HEK293 (cell line): ENCODE measurements at regions not wholly inside any gene's neighbourhood (a gene's known extent, or its start where the extent isn't known, plus 50 kb on each side); places are given as distances from the start of the nearest gene placed in this dataset.

Experiments used
- MEIS1 ChIP-seq: sonication (generic); formaldehyde crosslinking; IDR thresholded peaks from 2 replicates; pipeline ENCODE4 v1.8.1; 2022; ENCODE audit warnings: missing genetic modification reagents, mild to moderate bottlenecking, borderline replicate concordance
- SCRT2 ChIP-seq: fragments of 450-650 bp; formaldehyde crosslinking; IDR thresholded peaks from 2 replicates; pipeline ENCODE4 v1.5.1; 2016; ENCODE audit warnings: missing biosample characterization, missing genetic modification characterization
- ZNF132 ChIP-seq: fragments of 450-650 bp; formaldehyde crosslinking; IDR thresholded peaks from 2 replicates; pipeline ENCODE4 v1.5.1; 2017; ENCODE audit warnings: missing biosample characterization, missing genetic modification characterization, borderline replicate concordance
- ZNF174 ChIP-seq: fragments of 450-650 bp; formaldehyde crosslinking; IDR thresholded peaks from 2 replicates; pipeline ENCODE4 v1.5.0; 2017; ENCODE audit warnings: missing biosample characterization, mild to moderate bottlenecking, missing genetic modification characterization
- ZNF324 ChIP-seq: fragments of 450-650 bp; formaldehyde crosslinking; IDR thresholded peaks from 2 replicates; pipeline ENCODE4 v1.5.1; 2016; ENCODE audit warnings: missing biosample characterization, missing genetic modification characterization
- ZNF341 ChIP-seq: fragments of 450-650 bp; formaldehyde crosslinking; IDR thresholded peaks from 2 replicates; pipeline ENCODE4; 2016; ENCODE audit warnings: low read depth, missing biosample characterization, missing genetic modification characterization
- ZNF501 ChIP-seq: fragments of 450-650 bp; formaldehyde crosslinking; IDR thresholded peaks from 2 replicates; pipeline ENCODE4 v1.5.1; 2016; ENCODE audit warnings: missing biosample characterization, missing genetic modification characterization
- ZNF776 ChIP-seq: fragments of 450-650 bp; formaldehyde crosslinking; IDR thresholded peaks from 2 replicates; pipeline ENCODE4 v1.5.0; 2017; ENCODE audit warnings: missing biosample characterization, missing genetic modification characterization, borderline replicate concordance
- TF ChIP-seq, protein P1 (sequence below): fragments of 450-650 bp; formaldehyde crosslinking; IDR thresholded peaks from 2 replicates; pipeline ENCODE4 v1.5.1; 2017; ENCODE audit warnings: missing biosample characterization, missing genetic modification characterization
- TF ChIP-seq, protein P2 (sequence below): fragments of 450-650 bp; formaldehyde crosslinking; IDR thresholded peaks from 2 replicates; pipeline ENCODE4 v1.5.1; 2016; ENCODE audit warnings: missing biosample characterization, missing genetic modification characterization
- TF ChIP-seq, protein P3 (sequence below): fragments of 450-650 bp; formaldehyde crosslinking; IDR thresholded peaks from 2 replicates; pipeline ENCODE4 v1.5.1; 2016; ENCODE audit warnings: missing biosample characterization, missing genetic modification characterization
- TF ChIP-seq, protein P4 (sequence below): fragments of 450-650 bp; formaldehyde crosslinking; IDR thresholded peaks from 2 replicates; pipeline ENCODE4 v1.5.1; 2016; ENCODE audit warnings: missing biosample characterization, missing genetic modification characterization, low read depth
- TF ChIP-seq, protein P5 (sequence below): IDR thresholded peaks from 2 replicates; pipeline ENCODE4 v1.6.1; 2011; ENCODE audit warnings: mild to moderate bottlenecking, low read depth, low read length, borderline replicate concordance

DNA sequence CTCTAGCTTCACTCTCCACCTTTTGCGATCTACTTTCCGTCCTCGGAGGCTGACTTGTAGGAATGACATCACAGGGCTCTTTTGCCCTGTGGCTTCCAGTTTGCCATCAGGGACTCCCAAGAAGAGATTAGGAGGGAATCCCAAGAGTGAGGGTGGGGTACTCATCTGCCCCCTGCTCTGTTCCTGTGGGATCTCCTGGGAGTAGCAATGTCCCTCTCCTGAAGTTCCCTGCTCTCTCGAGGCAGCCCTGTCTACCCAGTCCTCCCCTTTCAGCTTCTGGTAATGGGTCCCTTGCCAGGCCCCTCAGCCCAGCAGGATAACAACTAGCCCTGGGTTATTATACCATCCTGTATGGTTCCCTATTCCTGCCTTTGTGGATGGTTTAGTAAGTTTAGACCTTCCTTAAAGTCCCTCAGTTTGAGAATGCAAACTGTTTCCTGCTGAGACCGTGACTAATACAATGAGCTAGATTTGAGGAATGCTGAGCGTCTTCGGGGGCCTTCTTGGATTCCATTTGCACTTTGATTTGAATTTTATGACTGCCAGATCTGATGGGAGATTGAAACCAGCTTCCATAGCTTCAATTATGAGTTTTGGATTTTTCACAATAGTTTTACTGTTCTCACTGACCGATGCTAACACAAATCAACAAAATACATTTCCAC, 73.7 kb upstream of the IPO5 start:
- TF ChIP-seq SCRT2 (tag by site-specific recombination) (no peak), MEIS1 (no peak), ZNF132 (tag by site-specific recombination) (no peak), ZNF501 (tag by site-specific recombination) (no peak), ZNF174 (tag by site-specific recombination) (no peak), ZNF324 (tag by site-specific recombination) (no peak), ZNF341 (no peak), ZNF776 (tag by site-specific recombination) (no peak)
- TF ChIP-seq, protein P1, sequence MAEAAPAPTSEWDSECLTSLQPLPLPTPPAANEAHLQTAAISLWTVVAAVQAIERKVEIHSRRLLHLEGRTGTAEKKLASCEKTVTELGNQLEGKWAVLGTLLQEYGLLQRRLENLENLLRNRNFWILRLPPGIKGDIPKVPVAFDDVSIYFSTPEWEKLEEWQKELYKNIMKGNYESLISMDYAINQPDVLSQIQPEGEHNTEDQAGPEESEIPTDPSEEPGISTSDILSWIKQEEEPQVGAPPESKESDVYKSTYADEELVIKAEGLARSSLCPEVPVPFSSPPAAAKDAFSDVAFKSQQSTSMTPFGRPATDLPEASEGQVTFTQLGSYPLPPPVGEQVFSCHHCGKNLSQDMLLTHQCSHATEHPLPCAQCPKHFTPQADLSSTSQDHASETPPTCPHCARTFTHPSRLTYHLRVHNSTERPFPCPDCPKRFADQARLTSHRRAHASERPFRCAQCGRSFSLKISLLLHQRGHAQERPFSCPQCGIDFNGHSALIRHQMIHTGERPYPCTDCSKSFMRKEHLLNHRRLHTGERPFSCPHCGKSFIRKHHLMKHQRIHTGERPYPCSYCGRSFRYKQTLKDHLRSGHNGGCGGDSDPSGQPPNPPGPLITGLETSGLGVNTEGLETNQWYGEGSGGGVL (tag by site-specific recombination) = no peak
- TF ChIP-seq, protein P2, sequence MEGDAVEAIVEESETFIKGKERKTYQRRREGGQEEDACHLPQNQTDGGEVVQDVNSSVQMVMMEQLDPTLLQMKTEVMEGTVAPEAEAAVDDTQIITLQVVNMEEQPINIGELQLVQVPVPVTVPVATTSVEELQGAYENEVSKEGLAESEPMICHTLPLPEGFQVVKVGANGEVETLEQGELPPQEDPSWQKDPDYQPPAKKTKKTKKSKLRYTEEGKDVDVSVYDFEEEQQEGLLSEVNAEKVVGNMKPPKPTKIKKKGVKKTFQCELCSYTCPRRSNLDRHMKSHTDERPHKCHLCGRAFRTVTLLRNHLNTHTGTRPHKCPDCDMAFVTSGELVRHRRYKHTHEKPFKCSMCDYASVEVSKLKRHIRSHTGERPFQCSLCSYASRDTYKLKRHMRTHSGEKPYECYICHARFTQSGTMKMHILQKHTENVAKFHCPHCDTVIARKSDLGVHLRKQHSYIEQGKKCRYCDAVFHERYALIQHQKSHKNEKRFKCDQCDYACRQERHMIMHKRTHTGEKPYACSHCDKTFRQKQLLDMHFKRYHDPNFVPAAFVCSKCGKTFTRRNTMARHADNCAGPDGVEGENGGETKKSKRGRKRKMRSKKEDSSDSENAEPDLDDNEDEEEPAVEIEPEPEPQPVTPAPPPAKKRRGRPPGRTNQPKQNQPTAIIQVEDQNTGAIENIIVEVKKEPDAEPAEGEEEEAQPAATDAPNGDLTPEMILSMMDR (tag by site-specific recombination) = no peak
- TF ChIP-seq, protein P3, sequence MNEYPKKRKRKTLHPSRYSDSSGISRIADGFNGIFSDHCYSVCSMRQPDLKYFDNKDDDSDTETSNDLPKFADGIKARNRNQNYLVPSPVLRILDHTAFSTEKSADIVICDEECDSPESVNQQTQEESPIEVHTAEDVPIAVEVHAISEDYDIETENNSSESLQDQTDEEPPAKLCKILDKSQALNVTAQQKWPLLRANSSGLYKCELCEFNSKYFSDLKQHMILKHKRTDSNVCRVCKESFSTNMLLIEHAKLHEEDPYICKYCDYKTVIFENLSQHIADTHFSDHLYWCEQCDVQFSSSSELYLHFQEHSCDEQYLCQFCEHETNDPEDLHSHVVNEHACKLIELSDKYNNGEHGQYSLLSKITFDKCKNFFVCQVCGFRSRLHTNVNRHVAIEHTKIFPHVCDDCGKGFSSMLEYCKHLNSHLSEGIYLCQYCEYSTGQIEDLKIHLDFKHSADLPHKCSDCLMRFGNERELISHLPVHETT = no peak
- TF ChIP-seq, protein P4, sequence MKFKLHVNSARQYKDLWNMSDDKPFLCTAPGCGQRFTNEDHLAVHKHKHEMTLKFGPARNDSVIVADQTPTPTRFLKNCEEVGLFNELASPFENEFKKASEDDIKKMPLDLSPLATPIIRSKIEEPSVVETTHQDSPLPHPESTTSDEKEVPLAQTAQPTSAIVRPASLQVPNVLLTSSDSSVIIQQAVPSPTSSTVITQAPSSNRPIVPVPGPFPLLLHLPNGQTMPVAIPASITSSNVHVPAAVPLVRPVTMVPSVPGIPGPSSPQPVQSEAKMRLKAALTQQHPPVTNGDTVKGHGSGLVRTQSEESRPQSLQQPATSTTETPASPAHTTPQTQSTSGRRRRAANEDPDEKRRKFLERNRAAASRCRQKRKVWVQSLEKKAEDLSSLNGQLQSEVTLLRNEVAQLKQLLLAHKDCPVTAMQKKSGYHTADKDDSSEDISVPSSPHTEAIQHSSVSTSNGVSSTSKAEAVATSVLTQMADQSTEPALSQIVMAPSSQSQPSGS (tag by site-specific recombination) = no peak
- TF ChIP-seq, protein P5, sequence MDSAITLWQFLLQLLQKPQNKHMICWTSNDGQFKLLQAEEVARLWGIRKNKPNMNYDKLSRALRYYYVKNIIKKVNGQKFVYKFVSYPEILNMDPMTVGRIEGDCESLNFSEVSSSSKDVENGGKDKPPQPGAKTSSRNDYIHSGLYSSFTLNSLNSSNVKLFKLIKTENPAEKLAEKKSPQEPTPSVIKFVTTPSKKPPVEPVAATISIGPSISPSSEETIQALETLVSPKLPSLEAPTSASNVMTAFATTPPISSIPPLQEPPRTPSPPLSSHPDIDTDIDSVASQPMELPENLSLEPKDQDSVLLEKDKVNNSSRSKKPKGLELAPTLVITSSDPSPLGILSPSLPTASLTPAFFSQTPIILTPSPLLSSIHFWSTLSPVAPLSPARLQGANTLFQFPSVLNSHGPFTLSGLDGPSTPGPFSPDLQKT = no peak
